ENCODE measurements at regions not wholly inside any gene's neighbourhood (a gene's known extent, or its start where the extent isn't known, plus 50 kb on each side); places are given as distances from the start of the nearest gene placed in this dataset.

DNA sequence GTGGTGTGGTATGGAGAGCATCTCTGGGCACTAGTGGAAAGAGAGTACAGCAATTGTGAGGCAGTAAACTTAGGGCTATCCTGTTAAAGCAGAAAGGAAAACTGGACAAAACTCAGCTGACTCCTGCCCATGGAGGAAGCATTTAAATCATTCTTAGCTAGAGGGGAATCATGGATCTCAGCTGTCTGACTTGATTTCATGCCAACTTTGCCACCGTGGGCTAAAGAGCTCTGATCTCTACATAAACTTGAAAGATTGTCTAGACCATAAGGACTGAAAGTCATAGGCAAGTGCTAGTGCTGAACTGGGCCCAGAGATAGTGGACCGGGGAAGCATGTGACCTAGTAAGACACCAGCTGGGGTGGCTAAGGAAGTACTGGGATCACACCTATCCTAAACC is 651.8 kb downstream of the COL12A1 start:
- TF ChIP-seq POLR2A (IDR thresholded peaks at IDR 0.05; ENCODE audit: low read length), result no peak
- no peak for TF ChIP-seq GATA1 (IDR thresholded peaks at IDR 0.05; ENCODE audit: low read depth, low read length)

All from erythroblast (primary cell).